ENCODE measurements at regions not wholly inside any gene's neighbourhood (a gene's known extent, or its start where the extent isn't known, plus 50 kb on each side); places are given as distances from the start of the nearest gene placed in this dataset.

DNA sequence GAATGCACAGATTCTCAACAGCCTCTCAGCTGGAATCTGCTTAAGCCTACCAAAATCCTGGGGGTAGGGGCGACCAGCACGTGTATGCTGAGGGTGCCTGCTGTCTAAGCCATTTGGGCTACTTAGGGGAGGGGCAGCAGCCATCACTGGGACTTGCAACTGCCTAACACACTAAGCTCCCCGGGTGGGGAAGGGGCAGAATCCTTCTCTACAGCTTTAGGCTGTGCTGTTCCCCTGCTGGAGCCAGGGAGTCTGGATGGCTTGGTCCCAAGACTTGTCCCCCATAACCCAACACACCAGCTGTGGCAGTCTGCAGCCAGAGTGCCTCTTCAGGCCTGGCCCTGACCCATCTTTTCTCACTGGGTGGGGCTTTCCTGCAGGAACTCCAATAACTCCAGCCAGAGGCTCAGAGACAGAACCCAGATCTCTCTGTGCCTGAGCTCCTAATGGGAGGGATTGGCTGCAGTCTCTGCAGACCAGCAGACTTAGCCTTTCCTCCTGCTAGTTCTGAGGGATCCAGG lies 305.4 kb upstream of the RND3 start:
- ChIA-PET POLR2A (no interaction called here), CTCF (no interaction called here)
- DNase-seq, result no peak
- Mint-ChIP-seq H3K4me1 (ENCODE audit: low read depth) (no peaks in the 10 kb centered on the region), H3K27ac (no peak overlapping the region), H3K36me3 (ENCODE audit: low read depth) (no peaks in the 10 kb centered on the region), H3K9me3 (no peaks in the 10 kb centered on the region), H3K4me3 (no peak overlapping the region), H3K27me3 (no peaks in the 10 kb centered on the region)
- TF ChIP-seq CTCF (IDR thresholded peaks at IDR 0.05), result no peak
- no peak for ATAC-seq
- intact Hi-C loops (cut with micrococcal nuclease), result no loop called here

GRCh38 chr2:150791567-150791966 lies 304.1 kb upstream of the RND3 start:
- POLR2A ChIA-PET, result no interaction called here

DNA sequence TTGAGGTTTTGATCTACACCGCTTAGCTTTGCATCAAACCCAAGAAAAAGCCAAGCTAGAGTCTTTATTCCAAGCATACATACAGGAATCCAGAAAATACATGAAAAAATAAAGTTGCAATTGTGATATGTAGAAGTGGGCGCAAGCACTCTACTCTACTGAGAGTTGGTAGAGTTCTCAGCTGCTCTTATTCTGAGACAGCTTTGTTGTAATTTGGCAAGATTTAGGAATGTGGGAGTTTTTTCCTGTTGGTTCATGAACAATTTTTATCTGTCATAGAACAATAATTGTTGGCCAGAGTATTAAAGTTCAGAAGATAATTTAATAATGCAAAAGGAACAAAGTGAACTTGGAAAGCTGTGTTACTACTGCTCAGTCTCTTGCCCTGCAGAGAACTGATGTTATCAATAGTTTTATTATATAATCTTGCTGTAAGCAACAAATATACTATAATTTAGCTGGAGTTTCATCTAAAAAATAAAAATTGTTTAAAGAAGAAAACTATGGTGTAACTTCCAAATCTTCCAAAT lies 302.0 kb upstream of the RND3 start:
- intact Hi-C loops (cut with micrococcal nuclease), result no loop called here
- no peak for TF ChIP-seq CTCF (IDR thresholded peaks at IDR 0.05)
- CTCF ChIA-PET, result no interaction called here
- Mint-ChIP-seq H3K36me3 (ENCODE audit: low read depth) (no peaks in the 10 kb centered on the region), H3K27ac (no peak overlapping the region), H3K9me3 (no peaks in the 10 kb centered on the region), H3K27me3 (no peaks in the 10 kb centered on the region), H3K4me3 (no peak overlapping the region), H3K4me1 (ENCODE audit: low read depth) (no peaks in the 10 kb centered on the region)
- ATAC-seq (no peak), DNase-seq (no peak)
- POLR2A ChIA-PET, result no interaction called here

More at GRCh38 chr2:150791567-150791966, 304.1 kb upstream of the RND3 start:
- H3K27me3 Mint-ChIP-seq, result no peaks in the 10 kb centered on the region
- no peaks in the 10 kb centered on the region for H3K4me1 Mint-ChIP-seq (ENCODE audit: low read depth)
- H3K4me3 Mint-ChIP-seq, result no peak overlapping the region
- CTCF ChIA-PET, result no interaction called here
- no peak for TF ChIP-seq CTCF (IDR thresholded peaks at IDR 0.05)
- ATAC-seq (no peak), DNase-seq (no peak)
- intact Hi-C loops (cut with micrococcal nuclease), result no loop called here
- no peak overlapping the region for H3K27ac Mint-ChIP-seq
- no peaks in the 10 kb centered on the region for H3K9me3 Mint-ChIP-seq
- no peaks in the 10 kb centered on the region for H3K36me3 Mint-ChIP-seq (ENCODE audit: low read depth)

- no peak overlapping the region for H3K4me3 Mint-ChIP-seq
- ATAC-seq, result no peak
- no peak overlapping the region for H3K27ac Mint-ChIP-seq
- no peaks in the 10 kb centered on the region for H3K36me3 Mint-ChIP-seq (ENCODE audit: low read depth)
- ChIA-PET POLR2A (no interaction called here), CTCF (interaction anchor here (1.1 kb wide), 1 partner anchor 13 kb away, joined by 3 read pairs; no protein-coding TSS in a partner anchor)
- no peak for TF ChIP-seq CTCF (IDR thresholded peaks at IDR 0.05)
- no peaks in the 10 kb centered on the region for H3K4me1 Mint-ChIP-seq (ENCODE audit: low read depth)
- H3K27me3 Mint-ChIP-seq, result no peaks in the 10 kb centered on the region
- no peaks in the 10 kb centered on the region for H3K9me3 Mint-ChIP-seq
- intact Hi-C loops (cut with micrococcal nuclease), result no loop called here
- no peak for DNase-seq
Observed at GRCh38 chr2:150788426-150789140, 301.1 kb upstream of the RND3 start.

DNA sequence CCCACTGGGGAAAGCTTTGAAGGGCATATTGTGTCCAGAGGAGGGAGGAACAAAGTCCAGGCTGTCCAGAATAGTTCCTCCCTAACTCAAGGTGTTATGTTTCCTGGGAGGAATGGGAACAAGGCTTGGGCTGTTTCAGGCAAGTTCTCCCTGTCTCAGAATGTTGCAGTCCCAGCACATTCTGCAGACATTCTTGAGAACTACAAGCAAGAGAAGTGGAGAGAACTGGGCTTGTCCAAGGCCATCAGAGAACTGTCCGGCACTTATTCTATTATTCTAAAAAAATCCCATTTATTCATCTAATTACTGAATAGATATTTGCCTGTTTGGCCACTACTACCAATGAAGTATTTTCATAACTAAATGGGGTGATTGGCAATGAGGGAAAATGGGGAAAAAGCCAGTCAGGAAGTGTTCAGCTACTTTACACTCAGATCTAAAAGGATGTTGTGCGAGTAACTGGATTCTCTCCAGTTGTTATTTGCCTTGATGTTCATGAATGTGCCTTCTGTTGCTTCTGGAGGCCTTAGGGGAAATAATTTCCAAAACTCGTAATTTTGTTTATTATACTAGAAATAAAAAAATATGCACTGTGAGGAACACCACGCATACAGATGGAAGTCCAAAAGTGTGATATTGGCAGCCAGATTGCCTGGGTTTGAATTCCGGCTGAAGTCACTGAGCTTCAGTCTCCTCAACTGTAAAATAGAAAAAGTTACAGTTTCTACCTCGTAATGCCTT lies 300.1 kb upstream of the RND3 start:
- Mint-ChIP-seq H3K27me3 (no peaks in the 10 kb centered on the region), H3K9me3 (no peaks in the 10 kb centered on the region), H3K27ac (no peak overlapping the region), H3K4me3 (no peak overlapping the region), H3K4me1 (ENCODE audit: low read depth) (no peaks in the 10 kb centered on the region), H3K36me3 (ENCODE audit: low read depth) (no peaks in the 10 kb centered on the region)
- DNase-seq (no peak), ATAC-seq (no peak)
- intact Hi-C loops (cut with micrococcal nuclease), result no loop called here
- CTCF ChIA-PET, result interaction anchor here (1.1 kb wide), 1 partner anchor 12 kb away, joined by 3 read pairs; no protein-coding TSS in a partner anchor
- no peak for TF ChIP-seq CTCF (IDR thresholded peaks at IDR 0.05)
- POLR2A ChIA-PET, result no interaction called here
